Fibroblast of lung (primary cell): ENCODE measurements at regions not wholly inside any gene's neighbourhood (a gene's known extent, or its start where the extent isn't known, plus 50 kb on each side); places are given as distances from the start of the nearest gene placed in this dataset.

Experiments
- DNase-seq, 2 donors: peaks; one replicate each; pipeline versions ENCODE4 v3.0.0 to v3.0.0-alpha.2; 2010; ENCODE audit warnings: low read depth in 2 of 2
- H2AFZ ChIP-seq: 2 replicates; pipeline ENCODE4 v1.5.1; 2012; ENCODE audit warnings: low read length, control low read depth, inconsistent platforms
- H3K27ac ChIP-seq: 2 replicates; pipeline ENCODE4 v1.5.1; 2011; ENCODE audit warnings: low read length, control low read depth; ENCODE audit not compliant: insufficient read depth
- H3K27me3 ChIP-seq: 2 replicates; pipeline ENCODE4 v1.5.1; 2011; ENCODE audit warnings: mild to moderate bottlenecking, low read length; ENCODE audit not compliant: control insufficient read depth, insufficient read depth
- H3K36me3 ChIP-seq: 2 replicates; pipeline ENCODE4 v1.5.1; 2011; ENCODE audit warnings: low read length; ENCODE audit not compliant: control insufficient read depth, insufficient read depth
- H3K4me1 ChIP-seq: 2 replicates; pipeline ENCODE4 v1.5.1; 2011; ENCODE audit warnings: low read length; ENCODE audit not compliant: control insufficient read depth, insufficient read depth; ENCODE audit errors: extremely low read depth
- H3K4me2 ChIP-seq: 2 replicates; pipeline ENCODE4 v1.5.1; 2011; ENCODE audit warnings: low read length, control low read depth; ENCODE audit not compliant: insufficient read depth; ENCODE audit errors: extremely low read depth
- H3K4me3 ChIP-seq, 4 experiments: fragments of 200-600 bp in 1 of 4; sonication (generic) in 1 of 4; replicated peaks in 1 of 4; 2 replicates each; pipeline ENCODE4 v1.5.1; 2011 to 2016; ENCODE audit warnings: low read length in 4 of 4, low read depth in 3 of 4, mild to moderate bottlenecking in 3 of 4, control low read depth in 2 of 4, inconsistent platforms in 1 of 4, mixed read lengths in 1 of 4; ENCODE audit not compliant: insufficient read depth in 1 of 4; ENCODE audit errors: control extremely low read depth in 1 of 4
- H3K79me2 ChIP-seq: 2 replicates; pipeline ENCODE4 v1.5.1; 2012; ENCODE audit warnings: mild to moderate bottlenecking, low read length, inconsistent platforms; ENCODE audit not compliant: control insufficient read depth, insufficient read depth
- H3K9ac ChIP-seq: 2 replicates; pipeline ENCODE4 v1.5.1; 2011; ENCODE audit warnings: mild to moderate bottlenecking, low read length, control low read depth; ENCODE audit not compliant: insufficient read depth
- H3K9me3 ChIP-seq: 2 replicates; pipeline ENCODE4 v1.5.1; 2012; ENCODE audit warnings: low read depth, low read length; ENCODE audit not compliant: control insufficient read depth, insufficient read depth
- H4K20me1 ChIP-seq: 2 replicates; pipeline ENCODE4 v1.5.1; 2011; ENCODE audit warnings: low read length; ENCODE audit not compliant: control insufficient read depth, insufficient read depth; ENCODE audit errors: extremely low read depth
- EZH2 ChIP-seq: IDR thresholded peaks from 2 replicates; pipeline ENCODE4 v1.5.1; 2012; ENCODE audit warnings: low read length, control low read depth, mild to moderate bottlenecking; ENCODE audit errors: missing control alignments
- TF ChIP-seq, protein P1 (sequence below), 2 donors: IDR thresholded peaks in 1 of 2; conservative IDR thresholded peaks in 1 of 2; 1 replicate in 1 of 2; 2 replicates in 1 of 2; pipeline ENCODE4 v1.5.1; 2011 to 2012; ENCODE audit warnings: low read length in 2 of 2, control low read depth in 1 of 2, inconsistent platforms in 1 of 2, low read depth in 1 of 2, mild to moderate bottlenecking in 1 of 2

DNA sequence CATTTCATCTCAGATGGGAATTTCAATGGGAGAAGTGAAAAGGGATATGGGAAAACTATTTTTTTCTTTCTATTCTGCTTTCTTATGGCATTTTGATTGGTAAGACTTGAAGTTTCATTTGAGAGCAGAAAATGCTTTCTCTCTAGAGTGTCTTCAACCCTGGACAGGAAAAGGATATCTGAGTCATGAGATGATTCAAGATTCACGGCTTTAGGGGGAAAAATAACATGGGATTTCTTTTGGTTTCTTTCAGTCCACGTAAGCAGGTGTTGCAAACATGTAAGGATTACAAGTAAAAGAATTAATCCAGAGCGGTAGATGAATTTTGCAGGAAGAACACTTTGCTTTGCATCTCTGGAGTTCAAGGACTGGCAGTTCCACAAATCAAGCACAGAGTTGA lies 1001.0 kb upstream of the TENM4 start:
- Histone ChIP-seq H3K4me3 (no peak overlapping the region), H3K27me3 (no peaks in the 10 kb centered on the region), H4K20me1 (no peaks in the 10 kb centered on the region), H3K9ac (no peak overlapping the region), H3K4me1 (no peaks in the 10 kb centered on the region), H3K79me2 (no peaks in the 10 kb centered on the region), H2AFZ (no peak overlapping the region), H3K4me2 (no peak overlapping the region), H3K27ac (no peak overlapping the region), H3K9me3 (no peaks in the 10 kb centered on the region), H3K36me3 (no peaks in the 10 kb centered on the region)
- DNase-seq, result peak; percentile 2 to 28
- TF ChIP-seq, protein P1, sequence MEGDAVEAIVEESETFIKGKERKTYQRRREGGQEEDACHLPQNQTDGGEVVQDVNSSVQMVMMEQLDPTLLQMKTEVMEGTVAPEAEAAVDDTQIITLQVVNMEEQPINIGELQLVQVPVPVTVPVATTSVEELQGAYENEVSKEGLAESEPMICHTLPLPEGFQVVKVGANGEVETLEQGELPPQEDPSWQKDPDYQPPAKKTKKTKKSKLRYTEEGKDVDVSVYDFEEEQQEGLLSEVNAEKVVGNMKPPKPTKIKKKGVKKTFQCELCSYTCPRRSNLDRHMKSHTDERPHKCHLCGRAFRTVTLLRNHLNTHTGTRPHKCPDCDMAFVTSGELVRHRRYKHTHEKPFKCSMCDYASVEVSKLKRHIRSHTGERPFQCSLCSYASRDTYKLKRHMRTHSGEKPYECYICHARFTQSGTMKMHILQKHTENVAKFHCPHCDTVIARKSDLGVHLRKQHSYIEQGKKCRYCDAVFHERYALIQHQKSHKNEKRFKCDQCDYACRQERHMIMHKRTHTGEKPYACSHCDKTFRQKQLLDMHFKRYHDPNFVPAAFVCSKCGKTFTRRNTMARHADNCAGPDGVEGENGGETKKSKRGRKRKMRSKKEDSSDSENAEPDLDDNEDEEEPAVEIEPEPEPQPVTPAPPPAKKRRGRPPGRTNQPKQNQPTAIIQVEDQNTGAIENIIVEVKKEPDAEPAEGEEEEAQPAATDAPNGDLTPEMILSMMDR (conservative IDR thresholded peaks at IDR 0.05 in 1 of 2, IDR thresholded peaks at IDR 0.05 in 1 of 2; ENCODE audit: low read depth in 1 of 2, low read length in 2 of 2), result no peak
- TF ChIP-seq EZH2, result no peak

DNA sequence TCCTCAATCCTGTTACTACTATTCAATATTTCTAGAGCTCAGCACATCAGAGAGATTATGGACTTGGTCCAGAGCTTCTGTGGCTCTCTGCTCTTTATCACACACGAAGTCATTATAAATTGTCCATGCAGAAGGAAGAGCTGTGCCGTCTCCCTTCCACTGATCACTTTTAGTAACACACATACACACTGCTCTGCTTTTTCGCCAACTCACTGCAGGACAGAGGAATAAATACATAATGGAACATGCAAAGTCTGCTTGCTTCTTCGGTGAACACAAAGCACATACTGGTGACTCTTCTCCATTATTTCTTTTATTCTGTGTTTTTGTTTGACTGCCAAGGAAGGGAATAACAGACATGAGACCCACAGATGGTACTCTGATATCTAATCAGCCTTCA lies 1000.0 kb upstream of the TENM4 start:
- no peak for DNase-seq
- TF ChIP-seq EZH2, result no peak
- TF ChIP-seq, protein P1 (conservative IDR thresholded peaks at IDR 0.05 in 1 of 2, IDR thresholded peaks at IDR 0.05 in 1 of 2; ENCODE audit: low read depth in 1 of 2, low read length in 2 of 2), result no peak

DNA sequence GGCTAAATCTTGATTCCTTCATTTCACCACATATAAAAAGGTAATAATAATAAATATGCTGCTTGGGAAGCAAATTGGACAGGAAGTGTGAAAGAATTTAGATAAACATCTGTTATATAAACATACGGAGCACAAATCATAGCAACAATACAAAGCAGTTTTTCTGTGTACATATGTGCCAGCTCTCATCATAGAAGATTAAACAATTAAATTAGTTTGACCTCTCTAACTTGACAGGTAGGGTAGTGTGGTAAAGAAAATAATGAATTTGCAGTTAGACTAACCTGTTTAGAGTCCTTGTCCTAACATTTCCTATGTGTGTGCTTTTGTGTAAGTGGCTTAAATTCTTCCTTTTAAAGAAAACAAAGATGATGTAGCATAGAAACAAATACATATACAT lies 995.7 kb upstream of the TENM4 start:
- Histone ChIP-seq H4K20me1 (no peaks in the 10 kb centered on the region), H3K9ac (no peak overlapping the region), H2AFZ (no peak overlapping the region), H3K79me2 (no peaks in the 10 kb centered on the region), H3K4me2 (no peak overlapping the region), H3K4me3 (no peak overlapping the region), H3K4me1 (no peaks in the 10 kb centered on the region), H3K36me3 (no peaks in the 10 kb centered on the region), H3K27me3 (no peaks in the 10 kb centered on the region), H3K9me3 (no peaks in the 10 kb centered on the region), H3K27ac (no peak overlapping the region)
- DNase-seq, result no peak
- no peak for TF ChIP-seq EZH2

More for the DNA sequence above, 1000.0 kb upstream of the TENM4 start:
- Histone ChIP-seq H3K4me1 (no peaks in the 10 kb centered on the region), H3K4me3 (no peak overlapping the region), H3K27ac (no peak overlapping the region), H3K9ac (no peak overlapping the region), H3K4me2 (no peak overlapping the region), H3K36me3 (no peaks in the 10 kb centered on the region), H3K79me2 (no peaks in the 10 kb centered on the region), H4K20me1 (no peaks in the 10 kb centered on the region), H3K27me3 (no peaks in the 10 kb centered on the region), H2AFZ (no peak overlapping the region), H3K9me3 (no peaks in the 10 kb centered on the region)

DNA sequence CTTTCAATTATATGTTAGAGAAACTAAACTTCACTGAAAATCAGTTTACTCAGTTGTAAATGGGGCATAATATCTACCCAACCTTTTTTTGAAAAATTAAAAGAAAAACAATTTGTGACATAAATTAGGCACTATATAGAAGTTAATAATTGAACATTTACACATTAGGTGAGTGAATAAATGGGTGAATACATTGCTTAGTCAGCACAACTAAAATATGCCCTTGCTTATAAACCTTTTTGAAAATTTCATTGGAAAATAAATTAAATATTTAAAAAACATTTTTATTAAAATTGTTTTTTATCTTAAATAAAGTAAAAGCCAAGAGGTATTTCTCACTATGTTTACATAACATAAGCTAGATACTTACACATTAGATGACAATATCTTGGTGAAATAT lies 994.5 kb upstream of the TENM4 start:
- H3K36me3 ChIP-seq, result no peaks in the 10 kb centered on the region
- no peak for TF ChIP-seq EZH2
- TF ChIP-seq, protein P1 (conservative IDR thresholded peaks at IDR 0.05 in 1 of 2, IDR thresholded peaks at IDR 0.05 in 1 of 2; ENCODE audit: low read depth in 1 of 2, low read length in 2 of 2), result no peak
- no peak overlapping the region for H3K4me2 ChIP-seq
- no peaks in the 10 kb centered on the region for H3K4me1 ChIP-seq
- H3K79me2 ChIP-seq, result no peaks in the 10 kb centered on the region
- H3K9me3 ChIP-seq, result no peaks in the 10 kb centered on the region
- no peak overlapping the region for H2AFZ ChIP-seq
- no peaks in the 10 kb centered on the region for H4K20me1 ChIP-seq
- H3K27me3 ChIP-seq, result no peaks in the 10 kb centered on the region
- H3K9ac ChIP-seq, result no peak overlapping the region
- no peak overlapping the region for H3K27ac ChIP-seq
- no peak for DNase-seq
- H3K4me3 ChIP-seq, result no peak overlapping the region
